ENCODE measurements at regions not wholly inside any gene's neighbourhood (a gene's known extent, or its start where the extent isn't known, plus 50 kb on each side); places are given as distances from the start of the nearest gene placed in this dataset.
"Not testable (repeated sequence)": the region's sequence is repeated elsewhere in the genome, so short reads cannot be mapped to it uniquely, and the experiment has no call there.

- not testable (repeated sequence) for DNase-seq
These were observed 102.8 kb downstream of the LAT start for GRCh38 chr16:29087673-29088072.

GRCh38 chr16:29081829-29082639, 97.2 kb downstream of the LAT start:
- DNase-seq = peak; percentile 48

- DNase-seq = peak; percentile 70
These were observed 89.9 kb downstream of the LAT start for GRCh38 chr16:29074554-29075402.

GRCh38 chr16:29062235-29062634, 77.4 kb downstream of the LAT start:
- not testable (repeated sequence) for DNase-seq

GRCh38 chr16:29061467-29061921, 76.6 kb downstream of the LAT start:
- DNase-seq = not testable (repeated sequence)

- DNase-seq = not testable (repeated sequence)
These were observed 75.4 kb downstream of the LAT start for GRCh38 chr16:29060022-29060810.

- DNase-seq = not testable (repeated sequence)
These were observed 74.7 kb downstream of the LAT start for GRCh38 chr16:29059575-29059974.

Data from eye (tissue), 1 donor.